GM18505 (cell line): ENCODE measurements at regions not wholly inside any gene's neighbourhood (a gene's known extent, or its start where the extent isn't known, plus 50 kb on each side); places are given as distances from the start of the nearest gene placed in this dataset.
"Not testable (repeated sequence)": the region's sequence is repeated elsewhere in the genome, so short reads cannot be mapped to it uniquely, and the experiment has no call there.

Source experiments
- ATAC-seq: cut with Tn5 transposase; IDR thresholded peaks from one replicate; pipeline ENCODE4 v1.9.1; 2021; ENCODE audit not compliant: unreplicated experiment
- POLR2A ChIP-seq: IDR thresholded peaks from 4 replicates; pipeline ENCODE4 v1.6.1; 2011; ENCODE audit warnings: borderline replicate concordance; ENCODE audit not compliant: insufficient read depth, insufficient read length; ENCODE audit errors: extremely low read depth

DNA sequence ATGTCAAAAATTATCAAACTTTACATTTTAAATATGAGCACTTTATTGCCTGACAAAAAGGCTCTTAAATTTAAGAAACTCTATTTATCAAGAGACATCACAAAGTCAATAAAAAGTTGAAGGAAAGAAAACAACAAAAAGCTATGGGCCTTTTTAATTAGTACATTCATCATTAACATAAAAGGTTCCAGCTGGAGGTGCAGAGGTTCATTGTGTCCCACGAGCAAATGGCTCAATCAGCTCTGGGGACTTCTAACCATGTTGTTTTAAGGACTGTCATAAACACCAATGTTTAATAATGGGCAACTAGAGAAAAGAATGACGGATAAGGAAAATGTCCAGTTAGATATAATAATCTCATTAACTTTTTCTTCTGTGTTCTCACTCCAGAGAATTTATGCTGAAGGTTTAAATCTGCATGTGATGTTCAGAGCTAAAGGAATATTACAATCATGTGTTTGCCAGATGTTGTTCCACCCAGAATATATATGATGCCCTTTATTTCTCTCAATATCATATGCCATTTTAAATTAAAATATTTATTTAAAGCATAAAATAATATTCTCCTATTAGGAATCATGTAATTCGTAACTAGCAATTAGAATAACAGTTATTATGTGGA lies 840.3 kb upstream of the ADGRL3 start:
- no peak for ATAC-seq
- TF ChIP-seq POLR2A = no peak

DNA sequence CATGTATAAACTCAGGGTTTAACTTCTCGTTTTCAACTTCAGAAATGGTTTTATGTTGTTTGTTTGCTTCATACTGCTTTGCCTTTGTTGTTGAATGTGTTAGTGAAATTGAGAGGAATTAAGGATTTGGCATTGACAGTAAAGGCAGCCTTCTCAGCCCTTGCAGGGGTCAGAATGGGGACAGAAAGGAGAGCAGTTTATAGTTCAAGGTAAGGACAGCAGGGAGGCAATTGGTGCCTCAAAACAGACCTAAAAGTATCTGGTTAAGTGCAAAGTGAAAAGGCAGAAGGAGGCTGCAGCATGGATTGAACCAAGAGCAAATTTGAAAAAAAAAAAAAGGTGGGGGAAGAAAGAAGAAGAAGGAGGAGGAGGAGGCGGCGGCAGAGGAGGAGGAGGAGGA lies 835.0 kb upstream of the ADGRL3 start:
- ATAC-seq = no peak

DNA sequence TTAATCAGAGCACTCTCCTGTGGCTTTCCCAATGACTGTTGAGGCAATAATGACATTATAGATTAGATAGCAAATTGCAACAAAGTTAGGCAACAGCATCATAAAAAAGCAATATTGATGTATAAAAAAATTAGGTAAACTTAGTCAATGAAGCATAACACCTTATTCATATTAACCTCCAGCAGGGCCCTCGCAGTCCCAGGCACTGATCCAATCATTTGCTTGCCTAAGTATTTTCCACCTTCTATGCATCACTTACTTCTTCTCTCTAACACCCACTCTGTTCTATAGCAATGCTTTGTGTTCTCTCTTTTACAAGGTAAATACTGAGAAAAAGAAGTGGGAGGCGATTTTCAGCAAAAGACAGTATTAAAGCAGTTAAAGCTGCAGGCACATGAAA lies 833.5 kb upstream of the ADGRL3 start:
- no peak for ATAC-seq
- no peak for TF ChIP-seq POLR2A

More for the DNA sequence above, 835.0 kb upstream of the ADGRL3 start:
- no peak for TF ChIP-seq POLR2A

DNA sequence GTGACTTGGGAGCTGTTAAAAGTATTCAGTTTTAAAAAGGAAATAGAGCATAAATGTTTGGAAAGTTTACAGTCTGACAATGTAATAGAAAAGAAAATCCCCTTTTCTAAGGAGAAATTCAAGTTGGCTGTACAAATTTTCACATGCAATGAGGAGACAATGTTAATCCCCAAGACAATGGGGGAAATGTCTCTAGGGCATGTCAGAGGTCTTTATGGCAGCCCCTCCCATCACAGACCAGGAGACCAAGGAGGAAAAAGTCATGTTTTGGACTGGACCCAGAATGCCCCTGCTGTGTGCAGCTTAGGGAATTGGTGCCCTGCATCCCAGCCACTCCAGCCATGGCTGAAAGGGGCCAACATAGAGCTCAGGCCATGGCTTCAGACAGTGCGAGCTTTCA lies 831.1 kb upstream of the ADGRL3 start:
- ATAC-seq = no peak
- TF ChIP-seq POLR2A = no peak

DNA sequence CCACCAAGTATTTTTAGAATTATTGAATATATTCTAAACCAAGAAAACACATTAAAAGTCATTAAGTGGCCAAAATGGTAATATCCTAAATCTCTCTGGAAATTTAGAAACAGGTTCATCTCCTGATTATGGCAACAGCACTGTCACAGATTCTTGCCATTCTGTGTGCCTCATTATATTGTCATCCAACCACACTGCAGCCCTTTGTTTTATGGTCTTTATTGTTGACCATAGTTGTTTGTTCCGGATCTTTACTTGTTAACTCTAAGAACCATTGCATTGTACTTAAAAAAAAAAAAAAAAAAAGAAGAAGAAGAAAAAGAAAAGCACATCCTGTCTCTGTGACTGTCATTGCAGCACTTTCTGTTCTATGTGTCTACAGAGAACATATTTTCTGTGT lies 822.1 kb upstream of the ADGRL3 start:
- no peak for ATAC-seq
- no peak for TF ChIP-seq POLR2A

DNA sequence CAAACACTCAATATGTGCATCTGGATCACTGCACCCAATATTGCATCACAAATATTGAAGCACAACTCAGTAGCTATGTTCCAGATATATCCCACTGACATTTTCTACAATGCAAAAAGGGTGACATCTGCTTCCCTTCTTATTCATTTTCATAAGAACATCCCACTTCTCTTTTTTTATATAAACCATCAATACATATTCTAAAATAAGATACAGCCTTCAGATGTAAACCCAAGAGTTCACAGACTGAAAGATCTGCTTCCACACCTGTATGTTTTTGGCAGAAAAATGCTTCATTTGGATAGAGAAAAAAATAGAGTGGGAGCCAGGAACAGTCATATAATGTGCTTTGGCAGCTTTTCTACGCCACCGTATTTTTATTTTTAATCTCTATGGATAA lies 815.6 kb upstream of the ADGRL3 start:
- no peak for ATAC-seq
- no peak for TF ChIP-seq POLR2A

DNA sequence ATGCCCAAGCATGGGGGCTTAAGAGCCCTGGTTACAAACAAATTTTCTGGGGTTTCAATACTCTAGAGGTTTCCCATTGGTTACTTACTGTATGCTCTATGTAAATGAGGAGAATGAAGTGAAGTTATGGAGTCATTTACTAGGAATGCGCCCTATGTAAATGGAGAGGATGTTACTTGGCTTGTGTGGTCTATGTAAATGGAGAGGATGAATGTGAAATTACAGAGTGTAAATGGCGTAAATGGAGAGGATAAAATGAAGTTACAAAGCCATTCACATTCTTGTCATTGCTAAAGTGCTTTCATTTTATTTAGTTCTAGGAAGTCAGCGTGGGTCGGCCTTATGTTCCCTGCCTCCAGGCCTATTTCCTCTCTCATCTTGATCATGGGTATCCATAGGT lies 810.5 kb upstream of the ADGRL3 start:
- ATAC-seq = no peak
- TF ChIP-seq POLR2A = no peak

DNA sequence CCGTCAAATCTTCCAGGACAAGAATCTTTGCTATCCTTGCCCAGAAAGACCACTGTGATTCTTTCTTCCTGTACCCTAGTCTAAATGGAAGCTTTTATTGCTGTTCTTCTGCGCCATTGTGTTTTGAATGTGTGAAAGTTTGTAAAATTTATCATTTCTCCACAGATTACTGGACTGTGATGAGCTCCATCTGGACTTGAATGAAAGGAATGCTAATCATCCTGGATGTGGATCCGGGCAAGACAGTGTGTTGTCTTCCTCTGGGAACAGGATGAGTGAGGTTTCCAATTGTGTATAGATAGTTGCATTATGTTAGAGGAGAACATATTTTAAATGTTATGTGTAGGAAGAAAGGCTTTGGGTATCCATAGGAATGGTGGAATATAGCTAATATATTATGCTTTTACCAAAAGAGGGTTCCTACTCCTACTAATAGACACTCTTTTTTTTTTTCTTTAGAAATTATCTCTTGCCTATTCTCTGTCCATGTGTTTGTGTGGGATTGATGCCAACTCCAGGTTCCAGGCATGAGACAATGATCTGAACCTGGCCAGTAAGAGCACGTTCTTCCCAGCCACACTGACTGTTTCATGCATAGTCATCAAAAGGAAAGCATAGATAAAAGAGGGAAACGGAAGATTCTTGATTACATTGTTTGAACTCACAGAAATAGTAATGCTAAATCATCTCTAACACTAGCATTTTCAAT lies 803.6 kb upstream of the ADGRL3 start:
- no peak for TF ChIP-seq POLR2A
- ATAC-seq = no peak

DNA sequence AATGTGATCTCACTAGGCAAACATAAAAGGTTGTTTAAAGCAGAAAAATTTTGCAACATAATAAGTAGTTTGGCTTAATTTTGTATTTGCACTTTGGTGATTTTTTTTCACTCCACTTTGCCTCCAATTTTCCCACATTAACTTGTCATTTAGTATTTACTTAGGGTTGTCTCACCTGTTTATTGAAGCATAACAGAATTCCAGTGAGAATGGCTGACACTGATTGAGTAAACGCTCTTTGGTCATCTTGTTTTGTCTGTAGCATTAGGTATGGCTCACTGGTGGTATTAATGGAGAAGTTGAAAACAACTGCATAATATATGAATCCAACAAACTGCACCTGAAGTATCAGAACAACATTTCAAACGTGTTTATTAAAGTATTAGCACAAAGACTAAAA lies 799.5 kb upstream of the ADGRL3 start:
- no peak for TF ChIP-seq POLR2A
- ATAC-seq = no peak

DNA sequence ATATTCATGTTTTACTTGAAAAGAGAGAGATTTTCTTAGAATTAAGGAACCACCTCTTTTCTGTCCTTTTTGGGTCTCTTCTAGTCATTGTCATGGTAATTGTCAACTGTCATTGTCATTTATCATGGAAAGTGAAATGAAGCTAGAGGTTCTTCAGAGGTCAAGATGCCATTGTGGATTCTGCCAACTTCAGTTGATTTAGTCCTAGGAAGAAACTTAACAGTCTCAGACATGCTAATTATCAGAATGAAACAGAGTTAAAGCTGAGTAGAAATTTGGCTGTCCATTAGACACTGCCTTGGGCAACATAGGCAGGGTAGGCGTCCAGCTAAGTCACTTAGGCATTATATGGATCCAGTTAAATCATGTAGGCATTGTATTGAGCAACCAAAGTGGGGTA lies 796.1 kb upstream of the ADGRL3 start:
- no peak for ATAC-seq
- TF ChIP-seq POLR2A = no peak

DNA sequence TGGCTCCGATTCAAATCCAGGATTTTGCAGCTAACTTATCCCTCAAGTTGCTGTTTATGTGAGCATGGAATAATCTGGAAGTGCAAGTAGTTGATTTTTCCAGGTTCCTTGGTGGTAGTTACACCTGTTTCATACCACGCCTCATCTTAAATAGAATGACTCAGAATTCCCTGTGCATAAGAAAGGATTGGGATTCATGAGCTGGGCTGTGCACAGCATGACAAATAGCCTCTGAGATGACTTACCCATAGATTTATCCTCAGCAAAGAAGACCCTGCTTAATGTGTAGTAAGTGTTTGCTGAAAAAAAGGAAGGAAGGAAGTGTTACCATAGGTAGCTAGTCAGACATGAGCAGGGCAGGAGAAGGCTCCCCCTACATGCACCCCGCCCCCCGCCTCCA lies 777.7 kb upstream of the ADGRL3 start:
- ATAC-seq = no peak
- no peak for TF ChIP-seq POLR2A

DNA sequence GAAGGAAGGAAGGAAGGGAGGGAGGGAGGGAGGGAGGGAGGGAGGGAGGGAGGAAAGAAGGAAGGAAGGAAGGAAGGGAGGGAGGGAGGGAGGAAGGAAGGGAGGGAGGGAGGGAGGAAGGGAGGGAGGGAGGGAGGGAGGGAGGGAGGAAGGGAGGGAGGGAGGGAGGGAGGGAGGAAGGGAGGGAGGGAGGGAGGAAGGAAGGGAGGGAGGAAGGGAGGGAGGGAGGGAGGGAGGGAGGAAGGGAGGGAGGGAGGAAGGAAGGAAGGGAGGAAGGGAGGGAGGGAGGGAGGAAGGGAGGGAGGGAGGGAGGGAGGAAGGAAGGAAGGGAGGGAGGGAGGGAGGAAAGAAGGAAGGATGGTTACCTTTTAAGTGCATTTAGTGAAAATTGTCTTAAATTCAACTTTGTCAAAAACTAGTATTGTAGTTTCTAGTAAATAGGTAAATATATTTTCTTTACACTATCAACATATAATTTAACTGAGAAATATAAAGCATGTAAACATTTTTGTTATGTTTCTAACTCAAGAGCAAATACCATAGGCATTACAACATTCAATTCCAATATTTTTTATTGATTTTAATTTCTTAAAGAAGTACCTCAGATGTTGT lies 776.4 kb upstream of the ADGRL3 start:
- ATAC-seq = not testable (repeated sequence)

DNA sequence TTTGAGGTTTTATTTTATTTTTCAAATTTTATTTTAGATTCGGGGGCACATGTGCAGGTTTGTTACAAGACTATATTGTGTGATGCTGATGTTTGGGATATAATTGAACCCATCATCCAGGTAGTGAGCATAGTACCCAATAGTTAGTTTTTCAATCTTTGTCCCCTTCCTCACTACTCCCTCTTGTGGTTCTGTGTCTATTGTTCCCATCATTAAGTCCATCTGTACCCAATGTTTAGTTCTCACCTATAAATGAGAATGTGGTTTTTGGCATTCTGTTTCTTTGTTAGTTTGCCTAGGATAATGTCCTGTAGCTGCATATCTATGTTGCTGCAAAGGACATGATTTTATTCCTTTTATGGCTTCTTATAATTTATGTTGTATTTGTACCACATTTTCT lies 767.2 kb upstream of the ADGRL3 start:
- TF ChIP-seq POLR2A = no peak
- no peak for ATAC-seq

DNA sequence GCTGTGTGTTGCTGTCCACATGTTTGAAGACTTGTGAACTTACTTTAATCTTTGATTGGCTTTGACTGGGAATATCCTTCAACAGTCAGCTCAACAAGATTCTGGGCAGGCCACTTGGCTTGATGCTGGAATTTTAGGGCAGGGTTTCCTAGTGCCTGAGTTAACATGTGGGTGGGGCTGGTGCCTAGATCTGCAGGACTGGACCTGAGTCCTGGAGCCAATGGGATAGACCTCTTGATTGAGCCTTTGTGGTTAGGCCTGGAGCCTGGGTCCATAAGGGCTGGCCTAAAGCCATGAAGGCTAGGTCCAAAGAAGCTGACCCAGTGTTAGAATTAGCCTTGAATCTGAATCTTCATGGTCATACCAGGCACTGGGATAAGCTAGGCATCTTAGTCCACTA lies 757.1 kb upstream of the ADGRL3 start:
- no peak for ATAC-seq
- TF ChIP-seq POLR2A = no peak
